H1 (cell line): ENCODE measurements at regions not wholly inside any gene's neighbourhood (a gene's known extent, or its start where the extent isn't known, plus 50 kb on each side); places are given as distances from the start of the nearest gene placed in this dataset.

ENCODE experiments used
- EZH2 ChIP-seq: fragments of 200-600 bp; sonication (generic); IDR thresholded peaks from 2 replicates; pipeline ENCODE4 v1.7.1; 2012; ENCODE audit warnings: low read depth, mild to moderate bottlenecking, moderate library complexity, low read length, inconsistent platforms; ENCODE audit not compliant: severe bottlenecking
- FOSL1 ChIP-seq: IDR thresholded peaks from 2 replicates; pipeline ENCODE4 v1.6.1; 2011; ENCODE audit warnings: mild to moderate bottlenecking, low read depth, low read length, moderate library complexity; ENCODE audit not compliant: insufficient read depth
- HDAC2 ChIP-seq, 2 experiments: fragments of 300-600 bp in 1 of 2; sonication (generic) in 1 of 2; IDR thresholded peaks; 2 replicates each; pipeline ENCODE4 v1.6.1; 2011 to 2012; ENCODE audit warnings: low read depth in 2 of 2, low read length in 2 of 2, mild to moderate bottlenecking in 2 of 2, moderate library complexity in 2 of 2, borderline replicate concordance in 1 of 2, inconsistent platforms in 1 of 2
- JUN ChIP-seq: IDR thresholded peaks from 2 replicates; pipeline ENCODE4 v1.6.1; 2011; ENCODE audit warnings: low read depth, mild to moderate bottlenecking, improper control_type of control experiment, low read length
- POLR2AphosphoS5 ChIP-seq: IDR thresholded peaks from 2 replicates; pipeline ENCODE4 v1.6.1; 2011; ENCODE audit warnings: low read depth, low read length
- RFX5 ChIP-seq: IDR thresholded peaks from 2 replicates; pipeline ENCODE4 v1.6.1; 2011; ENCODE audit warnings: low read depth, low read length, improper control_type of control experiment, borderline replicate concordance
- SP2 ChIP-seq: IDR thresholded peaks from 2 replicates; pipeline ENCODE4 v1.6.1; 2012; ENCODE audit warnings: mild to moderate bottlenecking, low read length, inconsistent platforms
- TBP ChIP-seq: IDR thresholded peaks from 2 replicates; pipeline ENCODE4 v1.6.1; 2011; ENCODE audit warnings: low read depth, low read length, improper control_type of control experiment
- YY1 ChIP-seq: IDR thresholded peaks from 2 replicates; pipeline ENCODE4 v1.6.1; 2011; ENCODE audit warnings: low read depth, mild to moderate bottlenecking, low read length
- TF ChIP-seq, protein P1 (sequence below), 3 experiments: IDR thresholded peaks; 1 replicate in 2 of 3; 2 replicates in 1 of 3; pipeline versions ENCODE4 v1.5.1 to v1.6.1; 2011; ENCODE audit warnings: low read length in 3 of 3, mild to moderate bottlenecking in 3 of 3, inconsistent platforms in 2 of 3, low read depth in 1 of 3, moderate library complexity in 1 of 3; ENCODE audit not compliant: insufficient read depth in 1 of 3; ENCODE audit errors: control extremely low read depth in 1 of 3
- TF ChIP-seq, protein P2 (sequence below): IDR thresholded peaks from 2 replicates; pipeline ENCODE4 v1.6.1; 2012; ENCODE audit warnings: inconsistent platforms
- TF ChIP-seq, protein P3 (sequence below): IDR thresholded peaks from 2 replicates; pipeline ENCODE4 v1.6.1; 2012; ENCODE audit warnings: low read length, inconsistent platforms

DNA sequence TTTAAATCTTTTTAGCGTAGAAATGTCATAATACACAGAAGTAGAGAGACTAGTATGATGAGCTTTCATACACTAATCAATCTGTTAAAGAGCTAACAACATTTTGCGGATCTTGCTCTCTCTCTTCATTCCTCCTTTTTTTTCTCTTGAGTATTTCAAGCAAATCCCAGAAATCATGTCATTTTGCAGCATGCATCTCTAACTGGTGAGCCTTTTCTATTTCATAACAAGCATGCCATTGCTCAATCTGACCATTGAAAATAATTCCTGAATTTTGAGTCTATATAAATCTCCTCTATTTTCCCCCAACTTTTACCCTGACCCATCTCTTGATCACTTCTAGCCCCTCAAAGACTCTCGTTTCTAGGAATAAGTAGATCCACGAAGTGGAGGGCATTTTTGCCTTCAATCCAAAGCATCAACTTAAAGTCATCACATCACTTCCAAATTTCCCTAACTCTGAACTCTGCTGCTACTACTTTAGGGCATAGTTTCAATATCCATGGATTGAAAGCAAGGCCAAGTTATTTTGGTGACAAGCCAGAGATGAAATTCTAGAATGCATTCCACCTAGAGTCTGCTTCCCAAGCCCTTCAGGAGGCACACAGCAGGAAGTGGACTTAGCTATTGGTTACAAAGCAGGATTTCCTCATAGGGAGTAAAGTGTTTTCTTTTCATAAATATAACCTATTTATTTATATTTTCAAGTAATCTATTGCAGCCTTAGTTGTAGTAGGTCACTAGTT is 253.5 kb upstream of the ZPLD1 start:
- TF ChIP-seq FOSL1 (no peak), YY1 (no peak), EZH2 (no peak), RFX5 (no peak), TBP (no peak), POLR2AphosphoS5 (no peak), SP2 (no peak), JUN (no peak), HDAC2 (IDR thresholded peaks at IDR 0.05; ENCODE audit: borderline replicate concordance in 1 of 2, low read depth in 2 of 2, low read length in 2 of 2) (no peak)
- TF ChIP-seq, protein P1, sequence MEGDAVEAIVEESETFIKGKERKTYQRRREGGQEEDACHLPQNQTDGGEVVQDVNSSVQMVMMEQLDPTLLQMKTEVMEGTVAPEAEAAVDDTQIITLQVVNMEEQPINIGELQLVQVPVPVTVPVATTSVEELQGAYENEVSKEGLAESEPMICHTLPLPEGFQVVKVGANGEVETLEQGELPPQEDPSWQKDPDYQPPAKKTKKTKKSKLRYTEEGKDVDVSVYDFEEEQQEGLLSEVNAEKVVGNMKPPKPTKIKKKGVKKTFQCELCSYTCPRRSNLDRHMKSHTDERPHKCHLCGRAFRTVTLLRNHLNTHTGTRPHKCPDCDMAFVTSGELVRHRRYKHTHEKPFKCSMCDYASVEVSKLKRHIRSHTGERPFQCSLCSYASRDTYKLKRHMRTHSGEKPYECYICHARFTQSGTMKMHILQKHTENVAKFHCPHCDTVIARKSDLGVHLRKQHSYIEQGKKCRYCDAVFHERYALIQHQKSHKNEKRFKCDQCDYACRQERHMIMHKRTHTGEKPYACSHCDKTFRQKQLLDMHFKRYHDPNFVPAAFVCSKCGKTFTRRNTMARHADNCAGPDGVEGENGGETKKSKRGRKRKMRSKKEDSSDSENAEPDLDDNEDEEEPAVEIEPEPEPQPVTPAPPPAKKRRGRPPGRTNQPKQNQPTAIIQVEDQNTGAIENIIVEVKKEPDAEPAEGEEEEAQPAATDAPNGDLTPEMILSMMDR (IDR thresholded peaks at IDR 0.05; ENCODE audit: control extremely low read depth in 1 of 3, insufficient read depth in 1 of 3, low read depth in 1 of 3, low read length in 3 of 3): no peak
- TF ChIP-seq, protein P2, sequence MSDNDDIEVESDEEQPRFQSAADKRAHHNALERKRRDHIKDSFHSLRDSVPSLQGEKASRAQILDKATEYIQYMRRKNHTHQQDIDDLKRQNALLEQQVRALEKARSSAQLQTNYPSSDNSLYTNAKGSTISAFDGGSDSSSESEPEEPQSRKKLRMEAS: no peak
- TF ChIP-seq, protein P3, sequence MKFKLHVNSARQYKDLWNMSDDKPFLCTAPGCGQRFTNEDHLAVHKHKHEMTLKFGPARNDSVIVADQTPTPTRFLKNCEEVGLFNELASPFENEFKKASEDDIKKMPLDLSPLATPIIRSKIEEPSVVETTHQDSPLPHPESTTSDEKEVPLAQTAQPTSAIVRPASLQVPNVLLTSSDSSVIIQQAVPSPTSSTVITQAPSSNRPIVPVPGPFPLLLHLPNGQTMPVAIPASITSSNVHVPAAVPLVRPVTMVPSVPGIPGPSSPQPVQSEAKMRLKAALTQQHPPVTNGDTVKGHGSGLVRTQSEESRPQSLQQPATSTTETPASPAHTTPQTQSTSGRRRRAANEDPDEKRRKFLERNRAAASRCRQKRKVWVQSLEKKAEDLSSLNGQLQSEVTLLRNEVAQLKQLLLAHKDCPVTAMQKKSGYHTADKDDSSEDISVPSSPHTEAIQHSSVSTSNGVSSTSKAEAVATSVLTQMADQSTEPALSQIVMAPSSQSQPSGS: no peak
